ENCODE measurements at regions not wholly inside any gene's neighbourhood (a gene's known extent, or its start where the extent isn't known, plus 50 kb on each side); places are given as distances from the start of the nearest gene placed in this dataset.

- DNase-seq = no peak
- Histone ChIP-seq H3K9me3 (no peaks in the 10 kb centered on the region), H3K27me3 (no peaks in the 10 kb centered on the region), H3K36me3 (no peaks in the 10 kb centered on the region), H3K4me1 (ENCODE audit: insufficient read depth) (no peaks in the 10 kb centered on the region), H3K4me3 (no peak overlapping the region), H3K27ac (no peak overlapping the region)
- intact Hi-C loops (cut with DNase I) = no loop called here
- TF ChIP-seq EP300 (IDR thresholded peaks at IDR 0.05) (no peak), POLR2A (IDR thresholded peaks at IDR 0.05) (no peak), CTCF (IDR thresholded peaks at IDR 0.05) (no peak)
- 68 to 77% (median 70%) methylated on average over 3 of the region's 3 CpGs for WGBS, 3 donors
These were observed 302.3 kb upstream of the UBE2E3 start for GRCh38 chr2:180677930-180678624.

- no peak overlapping the region for H3K4me3 ChIP-seq
- no peaks in the 10 kb centered on the region for H3K9me3 ChIP-seq
- no peaks in the 10 kb centered on the region for H3K4me1 ChIP-seq (ENCODE audit: insufficient read depth)
- no peaks in the 10 kb centered on the region for H3K36me3 ChIP-seq
- H3K27me3 ChIP-seq = no peaks in the 10 kb centered on the region
- WGBS, 3 donors = 70 to 81% (median 80%) methylated on average over 3 of the region's 3 CpGs
- DNase-seq = no peak
- intact Hi-C loops (cut with DNase I) = no loop called here
- H3K27ac ChIP-seq = no peak overlapping the region
- TF ChIP-seq CTCF (IDR thresholded peaks at IDR 0.05) (no peak), EP300 (IDR thresholded peaks at IDR 0.05) (no peak), POLR2A (IDR thresholded peaks at IDR 0.05) (no peak)
These were observed 303.2 kb upstream of the UBE2E3 start for GRCh38 chr2:180677200-180677599.

- Histone ChIP-seq H3K9me3 (no peaks in the 10 kb centered on the region), H3K27ac (no peak overlapping the region), H3K27me3 (no peaks in the 10 kb centered on the region), H3K4me1 (ENCODE audit: insufficient read depth) (no peaks in the 10 kb centered on the region), H3K36me3 (no peaks in the 10 kb centered on the region), H3K4me3 (no peak overlapping the region)
- WGBS, 3 donors = 96 to 97% (median 97%) methylated on average over 1 of the region's 1 CpG
- intact Hi-C loops (cut with DNase I) = no loop called here
- TF ChIP-seq EP300 (IDR thresholded peaks at IDR 0.05) (no peak), POLR2A (IDR thresholded peaks at IDR 0.05) (no peak), CTCF (IDR thresholded peaks at IDR 0.05) (no peak)
- no peak for DNase-seq
These were observed 303.8 kb upstream of the UBE2E3 start for GRCh38 chr2:180676520-180677025.

DNA sequence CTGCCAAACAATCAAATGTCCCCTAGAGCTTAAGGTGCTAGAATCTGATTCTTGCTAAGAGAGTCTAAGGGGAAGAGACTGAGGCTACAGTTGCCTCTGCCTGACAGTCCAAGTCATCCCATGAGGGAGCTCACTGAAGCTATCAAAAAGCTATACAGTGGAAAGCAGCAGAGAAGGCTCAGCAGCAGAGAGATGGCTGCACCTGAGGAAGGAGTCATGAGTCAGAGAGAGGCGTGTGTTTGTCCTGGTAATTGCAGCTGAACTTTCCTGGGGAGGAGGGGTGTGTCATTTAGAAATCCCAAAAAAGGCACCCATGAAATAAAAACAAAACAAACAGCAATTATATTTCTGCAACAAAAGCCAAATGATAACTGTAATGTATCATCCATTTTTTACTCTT is 305.2 kb upstream of the UBE2E3 start:
- Histone ChIP-seq H3K36me3 (no peaks in the 10 kb centered on the region), H3K9me3 (no peaks in the 10 kb centered on the region), H3K4me3 (no peak overlapping the region), H3K27ac (no peak overlapping the region), H3K4me1 (ENCODE audit: insufficient read depth) (no peaks in the 10 kb centered on the region), H3K27me3 (no peaks in the 10 kb centered on the region)
- TF ChIP-seq POLR2A (IDR thresholded peaks at IDR 0.05) (no peak), EP300 (IDR thresholded peaks at IDR 0.05) (no peak), CTCF (IDR thresholded peaks at IDR 0.05) (no peak)
- 33 to 69% (median 40%) methylated on average over 1 of the region's 1 CpG for WGBS, 3 donors
- DNase-seq = no peak
- intact Hi-C loops (cut with DNase I) = no loop called here
